H1 (cell line): ENCODE measurements at regions not wholly inside any gene's neighbourhood (a gene's known extent, or its start where the extent isn't known, plus 50 kb on each side); places are given as distances from the start of the nearest gene placed in this dataset.

Experiments
- CTCF ChIA-PET: fragments of 300-600 bp; sonication (Branson Sonifier 250); formaldehyde crosslinking; loops from one replicate; lab custom pipeline; 2021; ENCODE audit not compliant: partially characterized antibody; lab: Charles Lee
- POLR2A ChIA-PET: fragments of 300-600 bp; sonication (Branson Sonifier 250); formaldehyde crosslinking; loops from one replicate; lab custom pipeline; 2021; ENCODE audit warnings: inconsistent platforms; ENCODE audit not compliant: partially characterized antibody; lab: Charles Lee
- DNase-seq, 2 experiments: peaks; one replicate each; pipeline versions ENCODE4 v3.0.0 to v3.0.0-alpha.2; 2010 to 2022; ENCODE audit warnings: low spot score in 2 of 2, low read depth in 1 of 2, mixed read lengths in 1 of 2
- FAIRE-seq: peaks from 2 replicates; lab custom pipeline; 2011; peaks lifted over from hg19 to GRCh38; lab: Jason Lieb, UNC
- H2AFZ ChIP-seq: 2 replicates; pipeline ENCODE4 v1.8.1; 2012; ENCODE audit warnings: low read length, inconsistent platforms
- H2AK5ac ChIP-seq: 2 replicates; pipeline ENCODE4 v1.6.1; 2013; ENCODE audit warnings: low read depth, low read length
- H2BK120ac ChIP-seq: replicated peaks from 2 replicates; pipeline ENCODE3; 2013; ENCODE audit warnings: low read depth, low read length, inconsistent platforms
- H2BK12ac ChIP-seq: 2 replicates; pipeline ENCODE4 v1.6.1; 2013; ENCODE audit warnings: low read depth, low read length
- H2BK15ac ChIP-seq: 2 replicates; pipeline ENCODE4 v1.6.1; 2013; ENCODE audit warnings: low read length
- H2BK20ac ChIP-seq: 2 replicates; pipeline ENCODE4 v1.6.1; 2013; ENCODE audit warnings: low read length
- H2BK5ac ChIP-seq: 2 replicates; pipeline ENCODE4 v1.6.1; 2013; ENCODE audit warnings: low read depth, low read length
- H3K14ac ChIP-seq: 2 replicates; pipeline ENCODE4 v1.6.1; 2013; ENCODE audit warnings: inconsistent platforms; ENCODE audit not compliant: insufficient read length
- H3K18ac ChIP-seq: 2 replicates; pipeline ENCODE4 v1.6.1; 2013; ENCODE audit warnings: low read length; ENCODE audit errors: extremely low read depth
- H3K23ac ChIP-seq: 2 replicates; pipeline ENCODE4 v1.6.1; 2013; ENCODE audit warnings: inconsistent platforms; ENCODE audit not compliant: insufficient read length
- H3K23me2 ChIP-seq: 2 replicates; pipeline ENCODE4 v1.6.1; 2013; ENCODE audit warnings: low read depth, low read length
- H3K27ac ChIP-seq: 2 replicates; pipeline ENCODE4 v1.6.1; 2011; ENCODE audit warnings: low read depth, low read length, inconsistent platforms
- H3K27me3 ChIP-seq, 4 experiments: replicated peaks in 1 of 4; 1 replicate in 1 of 4; 2 replicates in 3 of 4; pipeline versions ENCODE4 v1.6.1 to v1.8.1; 2011 to 2013; ENCODE audit warnings: low read length in 3 of 4, mild to moderate bottlenecking in 3 of 4, inconsistent platforms in 2 of 4, mixed read lengths in 2 of 4, moderate library complexity in 1 of 4; ENCODE audit not compliant: control insufficient read depth in 3 of 4, insufficient read depth in 3 of 4; ENCODE audit errors: extremely low read depth in 1 of 4
- H3K36me3 ChIP-seq, 4 experiments: 2 replicates each; pipeline versions ENCODE4 v1.6.1 to v1.8.1; 2011 to 2013; ENCODE audit warnings: mild to moderate bottlenecking in 4 of 4, low read length in 3 of 4, moderate library complexity in 2 of 4, control low read depth in 1 of 4, inconsistent platforms in 1 of 4; ENCODE audit not compliant: insufficient read depth in 4 of 4, control insufficient read depth in 2 of 4
- H3K4ac ChIP-seq: replicated peaks from 2 replicates; pipeline ENCODE3; 2013; ENCODE audit warnings: low read length, low read depth, mixed read lengths, inconsistent platforms; ENCODE audit not compliant: insufficient read length
- H3K4me1 ChIP-seq, 4 experiments: replicated peaks in 1 of 4; 1 replicate in 1 of 4; 2 replicates in 3 of 4; pipeline versions ENCODE4 v1.6.1 to v1.8.1; 2011 to 2013; ENCODE audit warnings: low read length in 3 of 4, inconsistent platforms in 2 of 4, mixed read lengths in 1 of 4; ENCODE audit not compliant: insufficient read depth in 4 of 4, control insufficient read depth in 3 of 4
- H3K4me2 ChIP-seq, 2 experiments: 2 replicates each; pipeline versions ENCODE4 v1.6.1 to v1.8.1; 2011 to 2013; ENCODE audit warnings: low read depth in 2 of 2, low read length in 2 of 2, control low read depth in 1 of 2, inconsistent platforms in 1 of 2, mild to moderate bottlenecking in 1 of 2; ENCODE audit not compliant: insufficient read depth in 1 of 2
- H3K4me3 ChIP-seq, 4 experiments: fragments of 200-600, 300-600 bp in 1 of 4; sonication (generic), shearing (Covaris generic), sonication (Bioruptor Twin) in 1 of 4; 2 replicates each; pipeline versions ENCODE4 v1.5.1 to v1.8.1; 2011 to 2016; ENCODE audit warnings: low read length in 4 of 4, low read depth in 3 of 4, control low read depth in 2 of 4, inconsistent platforms in 2 of 4, mild to moderate bottlenecking in 2 of 4, mixed read lengths in 1 of 4, moderate library complexity in 1 of 4; ENCODE audit not compliant: insufficient read depth in 2 of 4; ENCODE audit errors: extremely low read depth in 1 of 4
- H3K56ac ChIP-seq: replicated peaks from 2 replicates; pipeline ENCODE3; 2013; ENCODE audit warnings: low read depth, mild to moderate bottlenecking, mixed read lengths, low read length, inconsistent platforms; ENCODE audit not compliant: insufficient read length
- H3K79me1 ChIP-seq: 2 replicates; pipeline ENCODE4 v1.6.1; 2013; ENCODE audit warnings: low read depth, low read length, control low read depth
- H3K79me2 ChIP-seq, 2 experiments: 2 replicates each; pipeline versions ENCODE4 v1.6.1 to v1.8.1; 2012 to 2013; ENCODE audit warnings: low read length in 2 of 2, mild to moderate bottlenecking in 2 of 2, inconsistent platforms in 1 of 2; ENCODE audit not compliant: insufficient read depth in 2 of 2, control insufficient read depth in 1 of 2
- H3K9ac ChIP-seq, 4 experiments: replicated peaks in 1 of 4; 1 replicate in 1 of 4; 2 replicates in 3 of 4; pipeline versions ENCODE4 v1.6.1 to v1.8.1; 2011 to 2013; ENCODE audit warnings: low read depth in 3 of 4, low read length in 3 of 4, control low read depth in 2 of 4, mild to moderate bottlenecking in 2 of 4, moderate library complexity in 2 of 4, inconsistent platforms in 1 of 4; ENCODE audit errors: extremely low read depth in 1 of 4
- H3K9me3 ChIP-seq, 2 experiments: 2 replicates each; pipeline versions ENCODE4 v1.6.1 to v1.8.1; 2012 to 2013; ENCODE audit warnings: mild to moderate bottlenecking in 2 of 2, moderate library complexity in 2 of 2, control low read depth in 1 of 2, inconsistent platforms in 1 of 2, low read depth in 1 of 2, low read length in 1 of 2, mixed read lengths in 1 of 2; ENCODE audit not compliant: insufficient read depth in 2 of 2
- H4K20me1 ChIP-seq, 2 experiments: replicated peaks in 1 of 2; 2 replicates each; pipeline versions ENCODE3 to v1.8.1; 2011 to 2013; ENCODE audit warnings: inconsistent platforms in 2 of 2, low read length in 2 of 2, mild to moderate bottlenecking in 1 of 2; ENCODE audit not compliant: insufficient read depth in 2 of 2, control insufficient read depth in 1 of 2
- H4K5ac ChIP-seq: 2 replicates; pipeline ENCODE4 v1.6.1; 2013; ENCODE audit warnings: low read length, low read depth, mixed read lengths, inconsistent platforms; ENCODE audit not compliant: insufficient read length
- H4K8ac ChIP-seq: 2 replicates; pipeline ENCODE4 v1.8.0; 2013; ENCODE audit warnings: mild to moderate bottlenecking, moderate library complexity, low read length, inconsistent platforms; ENCODE audit not compliant: insufficient read depth; ENCODE audit errors: extremely low read depth
- H4K91ac ChIP-seq: replicated peaks from 2 replicates; pipeline ENCODE3; 2013; ENCODE audit warnings: low read length, mixed read lengths, inconsistent platforms; ENCODE audit not compliant: insufficient read length
- BRCA1 ChIP-seq: IDR thresholded peaks from 2 replicates; pipeline ENCODE4 v1.6.1; 2012; ENCODE audit warnings: low read depth, low read length, improper control_type of control experiment
- GABPA ChIP-seq: IDR thresholded peaks from 2 replicates; pipeline ENCODE4 v1.6.1; 2011; ENCODE audit warnings: mild to moderate bottlenecking, low read length, moderate library complexity, borderline replicate concordance; ENCODE audit not compliant: insufficient read depth
- HDAC2 ChIP-seq, 2 experiments: fragments of 300-600 bp in 1 of 2; sonication (generic) in 1 of 2; IDR thresholded peaks; 2 replicates each; pipeline ENCODE4 v1.6.1; 2011 to 2012; ENCODE audit warnings: low read depth in 2 of 2, low read length in 2 of 2, mild to moderate bottlenecking in 2 of 2, moderate library complexity in 2 of 2, borderline replicate concordance in 1 of 2, inconsistent platforms in 1 of 2
- JUN ChIP-seq: IDR thresholded peaks from 2 replicates; pipeline ENCODE4 v1.6.1; 2011; ENCODE audit warnings: low read depth, mild to moderate bottlenecking, improper control_type of control experiment, low read length
- NANOG ChIP-seq: IDR thresholded peaks from 2 replicates; pipeline ENCODE4 v1.6.1; 2011; ENCODE audit warnings: low read length, low read depth, mild to moderate bottlenecking, inconsistent platforms; ENCODE audit not compliant: insufficient read depth, poor library complexity, severe bottlenecking
- RAD21 ChIP-seq, 2 experiments: IDR thresholded peaks in 1 of 2; conservative IDR thresholded peaks in 1 of 2; 2 replicates each; pipeline ENCODE4 v1.6.1; 2011; ENCODE audit warnings: low read depth in 2 of 2, low read length in 2 of 2, improper control_type of control experiment in 1 of 2, inconsistent platforms in 1 of 2, mild to moderate bottlenecking in 1 of 2, moderate library complexity in 1 of 2
- RNF2 ChIP-seq: fragments of 200-900, 300-1000 bp; sonication (generic); IDR thresholded peaks from 2 replicates; pipeline ENCODE4 v1.7.1; 2016; ENCODE audit warnings: borderline replicate concordance, low read depth, mild to moderate bottlenecking, antibody characterized with exemption, low read length; ENCODE audit not compliant: poor library complexity, severe bottlenecking; ENCODE audit errors: missing control alignments
- TAF7 ChIP-seq: optimal IDR thresholded peaks from 2 replicates; pipeline ENCODE3; 2011; ENCODE audit warnings: low read depth, mild to moderate bottlenecking, inconsistent platforms, low read length, moderate library complexity, borderline replicate concordance
- WGBS, 2 experiments: shearing (Covaris generic) in 1 of 2; methylation state at CpG; one replicate each; pipeline versions ENCODE4 v1.1.6 to v1.1.7; 2013 to 2015; ENCODE audit warnings: low lambda C conversion rate in 2 of 2, mixed read lengths in 2 of 2, inconsistent platforms in 1 of 2, low coverage in 1 of 2, missing lambda C conversion rate in 1 of 2; ENCODE audit not compliant: insufficient replicate concordance in 2 of 2, insufficient coverage in 1 of 2, insufficient read length in 1 of 2; ENCODE audit errors: extremely low coverage in 1 of 2, missing lambda C conversion rate in 1 of 2; 5-methylcytosine and 5-hydroxymethylcytosine counted together

DNA sequence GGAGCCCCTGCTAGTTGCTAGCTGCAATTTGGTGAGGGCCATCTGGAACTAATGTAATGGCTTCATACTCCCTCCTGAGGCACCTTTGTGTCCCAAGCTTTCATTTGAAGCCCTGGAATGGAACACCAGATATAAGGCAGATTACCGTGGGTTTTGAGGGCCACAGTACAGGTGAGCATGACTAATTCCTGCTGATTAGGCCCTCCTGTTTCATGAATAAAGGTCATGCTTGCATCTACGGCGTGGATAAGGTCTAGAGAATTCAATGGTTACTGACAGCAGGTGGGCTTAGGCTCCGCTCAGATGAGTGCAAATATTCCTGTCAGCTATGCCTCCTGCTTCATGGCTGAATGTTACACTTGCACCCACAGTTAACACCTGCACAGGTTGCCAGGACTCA is 495.4 kb downstream of the NAP1L3 start:
- FAIRE-seq (no peak), DNase-seq (no peak)
- Histone ChIP-seq H2BK15ac (no peak overlapping the region), H3K4ac (no peak overlapping the region), H3K79me1 (no peaks in the 10 kb centered on the region), H3K79me2 (no peaks in the 10 kb centered on the region), H3K9me3 (peaks cover 27 to 28% of the 10 kb centered on the region in 2 experiments), H3K23ac (no peak overlapping the region), H4K20me1 (no peaks in the 10 kb centered on the region), H2BK5ac (no peak overlapping the region), H4K91ac (no peak overlapping the region), H2AFZ (no peak overlapping the region), H2BK12ac (no peak overlapping the region), H3K4me3 (no peak overlapping the region), H3K36me3 (no peaks in the 10 kb centered on the region), H3K56ac (no peak overlapping the region), H3K4me1 (no peaks in the 10 kb centered on the region), H3K9ac (no peak overlapping the region), H3K23me2 (no peaks in the 10 kb centered on the region), H3K27me3 (no peaks in the 10 kb centered on the region), H2BK120ac (no peak overlapping the region), H3K27ac (no peak overlapping the region), H4K5ac (no peak overlapping the region), H2BK20ac (no peak overlapping the region), H3K14ac (no peak overlapping the region), H2AK5ac (no peak overlapping the region), H3K18ac (no peak overlapping the region), H3K4me2 (no peak overlapping the region), H4K8ac (no peak overlapping the region)
- CTCF ChIA-PET: no interaction called here
- WGBS, 2 experiments: 100% methylated on average over 4 of the region's 4 CpGs; no CpG with 5 or more reads in 1 of the 2 experiments
- POLR2A ChIA-PET: no interaction called here
- TF ChIP-seq TAF7 (no peak), RNF2 (no peak), JUN (no peak), RAD21 (IDR thresholded peaks at IDR 0.05 in 1 of 2, conservative IDR thresholded peaks at IDR 0.05 in 1 of 2; ENCODE audit: low read depth in 2 of 2, low read length in 2 of 2) (no peak), HDAC2 (IDR thresholded peaks at IDR 0.05; ENCODE audit: borderline replicate concordance in 1 of 2, low read depth in 2 of 2, low read length in 2 of 2) (no peak), GABPA (no peak), BRCA1 (no peak), NANOG (no peak)
